Osteoblast (primary cell): ENCODE measurements at regions not wholly inside any gene's neighbourhood (a gene's known extent, or its start where the extent isn't known, plus 50 kb on each side); places are given as distances from the start of the nearest gene placed in this dataset.

Source experiments
- DNase-seq: peaks from one replicate; pipeline ENCODE4 v3.0.0; 2011; ENCODE audit warnings: low spot score, mixed read lengths; ENCODE audit not compliant: insufficient read length; ENCODE audit errors: missing footprints
- H2AFZ ChIP-seq: 2 replicates; pipeline ENCODE4 v1.6.0; 2011; ENCODE audit warnings: mild to moderate bottlenecking, low read length
- H3K27ac ChIP-seq: 2 replicates; pipeline ENCODE4 v1.5.1; 2011; ENCODE audit warnings: mild to moderate bottlenecking, low read depth, low read length, moderate library complexity
- H3K27me3 ChIP-seq: 2 replicates; pipeline ENCODE4 v1.6.0; 2012; ENCODE audit warnings: mild to moderate bottlenecking, control low read depth, inconsistent platforms, low read length, moderate library complexity; ENCODE audit not compliant: insufficient read depth
- H3K36me3 ChIP-seq: 2 replicates; pipeline ENCODE4 v1.5.1; 2011; ENCODE audit warnings: mild to moderate bottlenecking, low read length, control low read depth, moderate library complexity; ENCODE audit not compliant: insufficient read depth
- H3K4me1 ChIP-seq: 2 replicates; pipeline ENCODE4 v1.5.1; 2011; ENCODE audit warnings: mild to moderate bottlenecking, low read length, control low read depth, moderate library complexity; ENCODE audit not compliant: insufficient read depth
- H3K4me2 ChIP-seq: 2 replicates; pipeline ENCODE4 v1.6.0; 2011; ENCODE audit warnings: mild to moderate bottlenecking, low read length; ENCODE audit not compliant: insufficient read depth
- H3K4me3 ChIP-seq: fragments of 200-600 bp; sonication (generic); 3 replicates; pipeline ENCODE4 v1.5.1; 2012; ENCODE audit warnings: mild to moderate bottlenecking, low read length, inconsistent platforms; ENCODE audit not compliant: insufficient read depth
- H3K79me2 ChIP-seq: 2 replicates; pipeline ENCODE4 v1.6.0; 2012; ENCODE audit warnings: mild to moderate bottlenecking, low read length, control low read depth, inconsistent platforms; ENCODE audit not compliant: insufficient read depth
- H3K9me3 ChIP-seq: 2 replicates; pipeline ENCODE4 v1.5.1; 2011; ENCODE audit warnings: low read depth, low read length, control low read depth
- H4K20me1 ChIP-seq: 2 replicates; pipeline ENCODE4 v1.6.0; 2012; ENCODE audit warnings: mild to moderate bottlenecking, low read length, control low read depth; ENCODE audit not compliant: insufficient read depth
- TF ChIP-seq, protein P1 (sequence below): IDR thresholded peaks from 2 replicates; pipeline ENCODE4 v1.5.1; 2011; ENCODE audit warnings: mild to moderate bottlenecking, low read depth, low read length, moderate library complexity; ENCODE audit errors: extremely low read depth

DNA sequence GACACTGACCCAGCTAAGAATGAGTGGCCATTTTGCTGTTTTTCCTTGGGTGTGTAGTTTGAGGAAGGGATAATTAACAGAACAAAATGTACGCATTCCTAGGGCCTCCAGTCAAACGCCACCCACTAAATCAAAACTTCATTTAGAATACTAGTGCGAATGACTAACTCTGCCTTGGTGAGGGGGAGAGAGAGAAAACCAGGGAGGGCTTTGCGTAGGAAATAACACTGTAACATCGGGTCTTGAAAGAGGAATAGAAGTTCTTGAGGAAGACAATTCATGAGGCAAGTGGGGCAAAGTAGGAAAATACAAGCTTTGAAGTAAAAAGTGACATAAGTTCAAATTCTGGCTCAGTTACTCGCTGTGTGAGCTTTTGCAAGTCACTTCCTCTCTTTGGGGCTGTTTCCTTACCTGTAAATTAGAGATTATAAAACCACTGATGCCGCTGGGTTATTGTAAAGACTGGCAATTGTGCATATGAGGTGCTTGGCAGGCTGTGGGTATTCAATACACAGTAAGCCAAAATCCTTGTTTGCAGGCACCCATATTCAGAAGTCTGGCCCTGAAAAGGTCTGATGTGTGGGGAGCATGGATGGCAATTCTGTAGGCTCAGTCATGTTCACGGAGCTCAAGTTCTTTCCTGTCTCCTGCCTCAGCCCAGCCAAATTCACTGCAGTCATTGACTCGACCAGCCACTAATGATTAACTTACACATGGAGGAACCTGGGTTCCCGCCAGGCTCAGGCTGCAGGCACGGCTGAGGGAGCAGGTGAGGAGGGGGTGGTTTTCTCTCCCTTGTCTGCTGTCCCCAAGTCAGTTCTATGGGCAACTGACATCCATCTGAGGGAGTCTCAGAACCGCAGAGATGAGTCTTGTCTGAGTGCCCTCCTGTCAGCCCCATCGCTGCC, 140.3 kb upstream of the CSF3R start:
- H3K4me3 ChIP-seq: no peak overlapping the region
- no peaks in the 10 kb centered on the region for H4K20me1 ChIP-seq
- no peaks in the 10 kb centered on the region for H3K79me2 ChIP-seq
- H3K9me3 ChIP-seq: no peaks in the 10 kb centered on the region
- no peaks in the 10 kb centered on the region for H3K27me3 ChIP-seq
- TF ChIP-seq, protein P1, sequence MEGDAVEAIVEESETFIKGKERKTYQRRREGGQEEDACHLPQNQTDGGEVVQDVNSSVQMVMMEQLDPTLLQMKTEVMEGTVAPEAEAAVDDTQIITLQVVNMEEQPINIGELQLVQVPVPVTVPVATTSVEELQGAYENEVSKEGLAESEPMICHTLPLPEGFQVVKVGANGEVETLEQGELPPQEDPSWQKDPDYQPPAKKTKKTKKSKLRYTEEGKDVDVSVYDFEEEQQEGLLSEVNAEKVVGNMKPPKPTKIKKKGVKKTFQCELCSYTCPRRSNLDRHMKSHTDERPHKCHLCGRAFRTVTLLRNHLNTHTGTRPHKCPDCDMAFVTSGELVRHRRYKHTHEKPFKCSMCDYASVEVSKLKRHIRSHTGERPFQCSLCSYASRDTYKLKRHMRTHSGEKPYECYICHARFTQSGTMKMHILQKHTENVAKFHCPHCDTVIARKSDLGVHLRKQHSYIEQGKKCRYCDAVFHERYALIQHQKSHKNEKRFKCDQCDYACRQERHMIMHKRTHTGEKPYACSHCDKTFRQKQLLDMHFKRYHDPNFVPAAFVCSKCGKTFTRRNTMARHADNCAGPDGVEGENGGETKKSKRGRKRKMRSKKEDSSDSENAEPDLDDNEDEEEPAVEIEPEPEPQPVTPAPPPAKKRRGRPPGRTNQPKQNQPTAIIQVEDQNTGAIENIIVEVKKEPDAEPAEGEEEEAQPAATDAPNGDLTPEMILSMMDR: no peak
- H3K27ac ChIP-seq: no peak overlapping the region
- DNase-seq: no peak
- no peaks in the 10 kb centered on the region for H3K36me3 ChIP-seq
- H2AFZ ChIP-seq: no peak overlapping the region
- H3K4me2 ChIP-seq: no peak overlapping the region
- no peaks in the 10 kb centered on the region for H3K4me1 ChIP-seq

DNA sequence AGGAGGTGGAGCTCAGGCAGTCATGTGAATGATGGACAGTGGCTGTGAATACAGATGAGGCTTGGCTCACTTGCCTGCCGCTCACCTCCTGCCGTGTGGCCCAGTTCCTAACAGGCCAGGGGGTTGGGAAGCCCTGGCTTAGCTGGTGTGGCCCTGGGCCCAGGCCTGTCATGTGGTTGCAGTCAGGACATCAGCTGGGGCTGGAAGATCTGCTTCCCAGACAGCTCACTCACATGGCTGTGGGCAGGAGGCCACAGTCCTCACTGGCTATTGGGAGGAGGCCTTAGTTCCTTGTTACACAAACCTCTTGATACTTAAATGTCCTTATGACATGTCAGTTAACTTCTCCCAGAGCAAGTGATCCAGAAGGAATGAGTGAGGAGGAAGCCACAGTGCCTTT, 138.8 kb upstream of the CSF3R start:
- no peak overlapping the region for H3K4me3 ChIP-seq
- DNase-seq: no peak

DNA sequence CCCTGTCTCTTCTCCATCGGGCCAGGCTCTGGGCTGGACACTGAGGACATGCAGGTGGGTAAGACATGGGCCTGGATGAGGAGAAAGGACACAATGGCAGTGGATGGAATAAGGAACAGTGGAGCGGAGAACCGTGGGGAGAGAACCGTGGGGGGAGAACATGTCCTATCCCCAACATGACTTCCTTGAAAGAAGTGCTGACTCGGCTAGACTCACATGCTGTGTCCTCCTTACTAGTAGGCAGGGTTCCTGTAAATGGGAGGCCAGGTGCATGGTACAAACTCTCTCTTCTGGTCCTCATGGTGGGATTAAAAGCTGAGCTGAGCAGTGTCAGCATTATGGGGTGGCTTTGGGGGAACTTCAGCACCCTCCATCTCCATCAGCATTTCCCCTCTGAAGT, 137.4 kb upstream of the CSF3R start:
- Histone ChIP-seq H3K79me2 (no peaks in the 10 kb centered on the region), H2AFZ (no peak overlapping the region), H3K4me1 (no peaks in the 10 kb centered on the region), H3K4me2 (no peak overlapping the region), H3K27ac (no peak overlapping the region), H4K20me1 (no peaks in the 10 kb centered on the region), H3K9me3 (no peaks in the 10 kb centered on the region), H3K36me3 (no peaks in the 10 kb centered on the region), H3K27me3 (no peaks in the 10 kb centered on the region), H3K4me3 (no peak overlapping the region)
- TF ChIP-seq, protein P1: no peak
- DNase-seq: no peak

More for the DNA sequence above, 138.8 kb upstream of the CSF3R start:
- Histone ChIP-seq H3K4me1 (no peaks in the 10 kb centered on the region), H3K36me3 (no peaks in the 10 kb centered on the region), H3K4me2 (no peak overlapping the region), H2AFZ (no peak overlapping the region), H3K9me3 (no peaks in the 10 kb centered on the region), H3K27me3 (no peaks in the 10 kb centered on the region), H3K79me2 (no peaks in the 10 kb centered on the region), H4K20me1 (no peaks in the 10 kb centered on the region), H3K27ac (no peak overlapping the region)
- TF ChIP-seq, protein P1: no peak

DNA sequence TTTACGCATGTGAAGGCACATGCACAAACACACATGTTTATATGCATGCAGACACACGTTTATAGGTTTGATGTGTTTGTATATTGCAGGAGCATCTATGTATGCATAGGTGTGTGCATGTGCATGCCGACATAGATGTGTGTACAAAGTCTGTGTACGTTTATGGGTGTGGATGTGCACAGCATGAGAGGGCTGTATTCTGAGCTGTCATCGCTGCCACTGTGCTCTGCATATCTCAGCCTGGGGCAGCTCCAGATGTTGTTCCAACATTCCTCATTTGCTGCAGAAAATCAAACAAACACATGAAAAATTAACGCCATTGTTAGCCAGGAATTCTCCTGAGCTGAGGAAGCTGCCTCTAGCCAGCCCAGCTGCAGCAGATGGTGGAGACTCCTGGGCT, 132.3 kb upstream of the CSF3R start:
- no peak for DNase-seq
- Histone ChIP-seq H3K36me3 (no peaks in the 10 kb centered on the region), H3K9me3 (no peaks in the 10 kb centered on the region), H3K27ac (no peak overlapping the region), H3K27me3 (no peaks in the 10 kb centered on the region), H3K79me2 (no peaks in the 10 kb centered on the region), H4K20me1 (no peaks in the 10 kb centered on the region), H2AFZ (no peak overlapping the region), H3K4me3 (no peak overlapping the region), H3K4me2 (no peak overlapping the region), H3K4me1 (no peaks in the 10 kb centered on the region)
- TF ChIP-seq, protein P1: no peak
